Fibroblast of villous mesenchyme (primary cell): ENCODE measurements at regions not wholly inside any gene's neighbourhood (a gene's known extent, or its start where the extent isn't known, plus 50 kb on each side); places are given as distances from the start of the nearest gene placed in this dataset.

Experiments
- DNase-seq: peaks from one replicate; pipeline ENCODE4 v3.0.0-alpha.2; 2010; ENCODE audit warnings: low read depth
- H3K4me3 ChIP-seq: 2 replicates; pipeline ENCODE4 v1.5.1; 2011; ENCODE audit warnings: low read depth, mild to moderate bottlenecking, low read length
- TF ChIP-seq, protein P1 (sequence below): IDR thresholded peaks from 2 replicates; pipeline ENCODE4 v1.5.1; 2012; ENCODE audit warnings: low read depth, mild to moderate bottlenecking, low read length; ENCODE audit not compliant: insufficient read depth

DNA sequence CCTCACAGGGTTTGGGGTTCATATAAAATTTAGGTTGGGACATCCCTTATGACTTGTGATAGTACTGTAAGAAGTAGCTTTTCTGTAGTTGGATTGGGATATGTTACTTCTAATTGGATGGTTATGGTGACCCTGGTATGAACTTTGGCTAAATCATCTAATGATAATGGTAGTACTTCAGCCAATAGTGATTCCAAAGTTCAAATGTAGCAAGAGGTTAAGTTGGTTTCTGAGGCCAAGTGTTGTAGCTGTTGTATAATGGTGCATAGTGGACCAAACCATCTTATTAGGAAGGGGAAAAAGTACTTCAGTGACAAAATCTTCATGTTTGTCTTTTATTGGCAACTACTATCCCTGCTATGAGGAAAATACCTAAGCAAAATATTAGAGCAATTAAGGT, 542.1 kb upstream of the IGFBP3 start:
- no peak overlapping the region for H3K4me3 ChIP-seq
- TF ChIP-seq, protein P1, sequence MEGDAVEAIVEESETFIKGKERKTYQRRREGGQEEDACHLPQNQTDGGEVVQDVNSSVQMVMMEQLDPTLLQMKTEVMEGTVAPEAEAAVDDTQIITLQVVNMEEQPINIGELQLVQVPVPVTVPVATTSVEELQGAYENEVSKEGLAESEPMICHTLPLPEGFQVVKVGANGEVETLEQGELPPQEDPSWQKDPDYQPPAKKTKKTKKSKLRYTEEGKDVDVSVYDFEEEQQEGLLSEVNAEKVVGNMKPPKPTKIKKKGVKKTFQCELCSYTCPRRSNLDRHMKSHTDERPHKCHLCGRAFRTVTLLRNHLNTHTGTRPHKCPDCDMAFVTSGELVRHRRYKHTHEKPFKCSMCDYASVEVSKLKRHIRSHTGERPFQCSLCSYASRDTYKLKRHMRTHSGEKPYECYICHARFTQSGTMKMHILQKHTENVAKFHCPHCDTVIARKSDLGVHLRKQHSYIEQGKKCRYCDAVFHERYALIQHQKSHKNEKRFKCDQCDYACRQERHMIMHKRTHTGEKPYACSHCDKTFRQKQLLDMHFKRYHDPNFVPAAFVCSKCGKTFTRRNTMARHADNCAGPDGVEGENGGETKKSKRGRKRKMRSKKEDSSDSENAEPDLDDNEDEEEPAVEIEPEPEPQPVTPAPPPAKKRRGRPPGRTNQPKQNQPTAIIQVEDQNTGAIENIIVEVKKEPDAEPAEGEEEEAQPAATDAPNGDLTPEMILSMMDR = no peak
- no peak for DNase-seq

DNA sequence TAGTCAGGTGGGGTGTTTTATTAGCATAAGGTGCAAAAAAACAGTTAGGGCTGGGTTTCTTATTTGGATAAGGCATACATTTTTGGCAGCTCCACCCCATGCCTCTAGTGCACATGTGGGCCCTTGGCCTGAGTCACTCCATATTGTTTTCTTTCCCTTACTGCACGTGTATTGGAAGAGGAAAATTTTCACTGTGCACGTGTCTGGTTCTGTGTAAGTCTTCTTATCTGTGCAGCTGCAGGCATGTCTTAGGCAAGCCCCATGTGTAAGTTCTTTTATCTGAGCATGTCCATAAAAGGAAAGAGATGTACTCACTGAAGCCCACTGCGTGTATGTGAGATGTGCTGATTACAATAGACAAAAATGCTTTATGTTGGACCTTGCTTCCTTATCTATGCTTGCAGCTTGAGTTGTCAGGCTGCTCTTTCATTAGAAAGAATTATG, 540.3 kb upstream of the IGFBP3 start:
- TF ChIP-seq, protein P1 = no peak
- no peak overlapping the region for H3K4me3 ChIP-seq
- peak; percentile 82 for DNase-seq

DNA sequence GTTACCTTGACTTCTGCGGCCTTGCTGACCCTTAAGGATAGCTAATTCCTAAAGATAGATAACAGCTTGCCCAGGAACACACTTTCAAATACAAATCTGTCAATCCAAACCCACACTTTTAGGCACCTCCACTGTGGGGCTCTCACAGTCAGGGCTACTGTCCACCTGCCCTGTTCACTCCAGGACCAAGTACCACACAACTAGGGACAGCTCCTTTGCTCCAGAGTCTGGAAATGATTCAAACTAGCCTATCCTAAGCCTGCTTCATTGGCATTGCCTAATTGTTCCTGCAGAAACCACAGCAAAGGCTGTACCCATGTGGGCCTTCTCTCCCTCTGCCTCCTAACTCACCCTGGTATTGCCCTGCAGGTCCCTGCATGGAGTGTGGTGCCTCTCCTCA, 538.9 kb upstream of the IGFBP3 start:
- TF ChIP-seq, protein P1 = no peak
- no peak for DNase-seq
- H3K4me3 ChIP-seq = no peak overlapping the region

DNA sequence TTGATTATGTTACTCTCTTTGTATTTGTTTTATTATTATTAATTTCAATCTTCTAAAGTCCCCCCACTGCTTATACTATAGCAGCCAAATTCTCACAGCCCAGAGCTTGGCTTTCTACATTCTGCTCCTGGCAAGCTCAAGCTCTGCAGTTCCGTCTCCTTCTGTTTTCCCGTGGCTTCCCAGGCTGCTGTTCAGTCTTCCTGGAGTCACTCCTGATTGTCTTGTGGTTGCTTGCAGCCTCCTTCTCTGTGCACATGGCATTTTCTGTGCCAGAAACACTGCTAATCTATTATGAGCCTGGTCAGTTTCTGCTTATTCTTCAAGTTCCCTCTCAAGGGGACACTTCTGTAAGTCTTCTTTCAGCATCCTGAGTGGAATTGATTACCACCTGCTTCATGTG, 533.7 kb upstream of the IGFBP3 start:
- no peak for DNase-seq
- H3K4me3 ChIP-seq = no peak overlapping the region
- TF ChIP-seq, protein P1 = no peak

DNA sequence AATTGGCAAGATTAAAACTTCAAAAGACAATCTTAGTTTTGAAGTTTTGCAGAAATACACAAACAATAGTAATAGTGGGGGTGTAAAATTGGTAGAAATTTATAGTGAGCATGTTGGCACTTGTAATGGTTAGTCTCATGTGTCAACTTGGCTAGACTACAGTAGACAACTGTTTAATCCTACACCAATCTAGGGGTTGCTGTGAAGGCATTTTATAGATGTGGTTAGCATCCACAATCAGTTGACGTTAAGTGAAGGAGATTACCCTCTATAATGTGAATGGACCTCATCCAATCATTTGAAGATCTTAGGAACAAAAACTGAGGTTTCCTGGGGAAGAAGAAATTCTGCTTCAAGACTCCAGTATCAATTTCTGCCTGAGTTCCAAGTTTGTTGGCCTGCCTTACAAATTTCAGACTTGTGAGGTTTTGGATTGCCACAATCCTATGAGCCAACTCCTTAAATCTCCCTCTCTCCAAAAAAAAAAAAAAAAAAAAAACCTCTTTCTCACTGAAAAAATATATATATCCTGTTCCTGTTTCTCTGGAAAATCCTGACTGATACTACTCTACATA, 531.6 kb upstream of the IGFBP3 start:
- DNase-seq = peak; percentile 14
- TF ChIP-seq, protein P1 = no peak
- no peak overlapping the region for H3K4me3 ChIP-seq

DNA sequence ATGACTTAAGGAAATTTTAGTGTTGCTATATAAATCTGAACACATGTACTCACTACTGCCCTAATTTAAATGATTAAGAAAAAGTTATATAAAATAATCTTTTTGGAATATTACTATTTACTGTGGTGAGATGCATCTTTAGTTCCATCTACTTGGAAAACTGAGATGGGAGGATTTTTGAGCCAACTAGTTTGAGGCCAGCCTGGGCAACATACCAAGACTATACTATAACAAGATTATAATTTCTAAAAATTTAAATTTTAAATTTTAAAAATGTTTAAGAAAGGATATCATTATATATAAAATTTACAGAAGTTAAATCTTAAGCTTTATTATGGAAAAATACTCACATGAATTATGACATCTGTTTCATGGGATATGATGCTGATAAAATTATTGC, 530.8 kb upstream of the IGFBP3 start:
- TF ChIP-seq, protein P1 = no peak
- DNase-seq = no peak
- no peak overlapping the region for H3K4me3 ChIP-seq

DNA sequence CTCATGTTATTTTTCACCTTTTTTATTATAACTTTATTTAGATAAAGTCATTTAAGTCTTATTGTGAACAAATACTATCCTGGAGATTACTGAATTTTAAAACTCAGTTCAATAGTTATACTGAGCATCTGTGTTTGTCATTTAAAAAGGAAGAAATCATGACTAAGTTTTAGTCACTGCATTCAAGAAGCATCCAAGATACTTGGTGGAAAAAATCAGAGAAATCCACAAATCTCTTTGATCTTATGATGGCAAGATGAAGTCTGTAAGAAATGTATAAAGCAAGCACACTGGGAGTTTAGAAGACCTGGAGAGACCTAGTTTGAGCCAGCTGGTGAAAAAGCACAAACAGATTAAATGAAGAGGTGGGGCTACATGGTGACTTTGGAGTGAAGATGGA, 529.8 kb upstream of the IGFBP3 start:
- no peak for DNase-seq
- TF ChIP-seq, protein P1 = no peak
- H3K4me3 ChIP-seq = no peak overlapping the region
